Liver (tissue), 3 donors: ENCODE measurements at regions not wholly inside any gene's neighbourhood (a gene's known extent, or its start where the extent isn't known, plus 50 kb on each side); places are given as distances from the start of the nearest gene placed in this dataset.

Source experiments
- CTCF ChIP-seq: fragments of 150-350 bp; IDR thresholded peaks from 2 replicates; pipeline ENCODE4 v1.5.1; 2017; ENCODE audit warnings: improper control_type of control experiment, low read depth, low read length; ENCODE audit not compliant: missing input control
- EGR1 ChIP-seq, 2 donors: IDR thresholded peaks; 2 replicates each; pipeline ENCODE4 v1.6.1; 2016 to 2018; ENCODE audit warnings: antibody characterized with exemption in 2 of 2, low read depth in 2 of 2
- donor health status: healthy.
- donor health status: healthy.

GRCh38 chr9:25310961-25311360 is 367.3 kb downstream of the TUSC1 start:
- no peak for TF ChIP-seq CTCF
- TF ChIP-seq EGR1 (IDR thresholded peaks at IDR 0.05; ENCODE audit: low read depth in 2 of 2), result no peak
